NB4 (cell line): ENCODE measurements at regions not wholly inside any gene's neighbourhood (a gene's known extent, or its start where the extent isn't known, plus 50 kb on each side); places are given as distances from the start of the nearest gene placed in this dataset.

Experiments
- DNase-seq: peaks from one replicate; pipeline ENCODE4 v3.0.0; 2010; ENCODE audit warnings: low read depth
- H3K4me3 ChIP-seq: one replicate; pipeline ENCODE4 v1.5.1; 2011; ENCODE audit warnings: mild to moderate bottlenecking, low read depth, low read length, moderate library complexity
- CTCF ChIP-seq: IDR thresholded peaks from one replicate; pipeline ENCODE4 v1.5.1; 2012; ENCODE audit warnings: low read depth, low read length
- MAX ChIP-seq: IDR thresholded peaks from 2 replicates; pipeline ENCODE4 v1.6.1; 2011; ENCODE audit warnings: low read depth, low read length
- MYC ChIP-seq: IDR thresholded peaks from 2 replicates; pipeline ENCODE4 v1.6.1; 2011; ENCODE audit warnings: low read depth, low read length
- POLR2A ChIP-seq: IDR thresholded peaks from 2 replicates; pipeline ENCODE4 v1.6.1; 2011; ENCODE audit warnings: mild to moderate bottlenecking; ENCODE audit not compliant: insufficient read length; ENCODE audit errors: extremely low read depth

- TF ChIP-seq MAX = no peak
- no peak for TF ChIP-seq POLR2A
- TF ChIP-seq CTCF = no peak
- TF ChIP-seq MYC = no peak
- no peak for DNase-seq
- H3K4me3 ChIP-seq = no peak overlapping the region
These were observed 117.4 kb upstream of the RAB27B start for GRCh38 chr18:54710900-54711281.

- no peak for DNase-seq
- TF ChIP-seq MAX = no peak
- TF ChIP-seq MYC = no peak
- no peak for TF ChIP-seq POLR2A
- no peak for TF ChIP-seq CTCF
These were observed 116.0 kb upstream of the RAB27B start for GRCh38 chr18:54712306-54712705.

GRCh38 chr18:54712758-54713157 lies 115.5 kb upstream of the RAB27B start:
- no peak for DNase-seq
- no peak for TF ChIP-seq POLR2A
- no peak for TF ChIP-seq MYC
- TF ChIP-seq CTCF = no peak

More at GRCh38 chr18:54712306-54712705, 116.0 kb upstream of the RAB27B start:
- H3K4me3 ChIP-seq = no peak overlapping the region

GRCh38 chr18:54713386-54713785 lies 114.9 kb upstream of the RAB27B start:
- no peak for TF ChIP-seq CTCF
- TF ChIP-seq MAX = no peak
- TF ChIP-seq MYC = no peak
- TF ChIP-seq POLR2A = no peak
- no peak for DNase-seq
- H3K4me3 ChIP-seq = no peak overlapping the region

More at GRCh38 chr18:54712758-54713157, 115.5 kb upstream of the RAB27B start:
- no peak overlapping the region for H3K4me3 ChIP-seq

GRCh38 chr18:54714851-54715250 lies 113.4 kb upstream of the RAB27B start:
- H3K4me3 ChIP-seq = no peak overlapping the region
- TF ChIP-seq CTCF = no peak
- TF ChIP-seq MYC = no peak
- TF ChIP-seq MAX = no peak
- no peak for TF ChIP-seq POLR2A
- DNase-seq = no peak

- DNase-seq = no peak
- TF ChIP-seq MAX (no peak), MYC (no peak), CTCF (no peak), POLR2A (no peak)
- H3K4me3 ChIP-seq = no peak overlapping the region
These were observed 111.7 kb upstream of the RAB27B start for GRCh38 chr18:54716586-54716985.
